Hepatocyte (in vitro differentiated cells): ENCODE measurements at regions not wholly inside any gene's neighbourhood (a gene's known extent, or its start where the extent isn't known, plus 50 kb on each side); places are given as distances from the start of the nearest gene placed in this dataset.

Experiments
- DNase-seq: peaks from one replicate; pipeline ENCODE4 v3.0.0-alpha.2; 2016; ENCODE audit warnings: low spot score
- H2AFZ ChIP-seq: fragments of 200-600 bp; sonication (generic); 2 replicates; pipeline ENCODE4 v1.6.0; 2016; ENCODE audit warnings: antibody characterized with exemption, mild to moderate bottlenecking
- H3K27ac ChIP-seq: fragments of 200-600 bp; sonication (generic); 2 replicates; pipeline ENCODE4 v1.5.1; 2016; ENCODE audit warnings: mild to moderate bottlenecking
- H3K27me3 ChIP-seq: fragments of 200-600 bp; sonication (generic); 2 replicates; pipeline ENCODE4 v1.6.1; 2016
- H3K36me3 ChIP-seq: fragments of 200-600 bp; sonication (generic); replicated peaks from 2 replicates; pipeline ENCODE4 v1.5.1; 2016; ENCODE audit warnings: low read depth; ENCODE audit not compliant: insufficient read depth
- H3K4me1 ChIP-seq: fragments of 200-600 bp; sonication (generic); 2 replicates; pipeline ENCODE4 v1.5.1; 2016; ENCODE audit warnings: mild to moderate bottlenecking, moderate library complexity; ENCODE audit not compliant: insufficient read depth
- H3K4me2 ChIP-seq: fragments of 200-600 bp; sonication (generic); 2 replicates; pipeline ENCODE4 v1.6.0; 2016
- H3K4me3 ChIP-seq: fragments of 200-600 bp; sonication (generic); 2 replicates; pipeline ENCODE4 v1.5.1; 2016; ENCODE audit warnings: mild to moderate bottlenecking
- H3K79me2 ChIP-seq: fragments of 200-600 bp; sonication (generic); 2 replicates; pipeline ENCODE4 v1.6.0; 2017; ENCODE audit warnings: mild to moderate bottlenecking
- H3K9me2 ChIP-seq: fragments of 200-600 bp; sonication (generic); replicated peaks from 2 replicates; pipeline ENCODE4 v1.6.0; 2017; ENCODE audit warnings: mild to moderate bottlenecking; ENCODE audit not compliant: insufficient read depth
- H3K9me3 ChIP-seq: fragments of 200-600 bp; sonication (generic); 2 replicates; pipeline ENCODE4 v1.5.1; 2016; ENCODE audit warnings: low read depth, mild to moderate bottlenecking
- H4K20me1 ChIP-seq: fragments of 200-600 bp; sonication (generic); 2 replicates; pipeline ENCODE4 v1.6.0; 2016; ENCODE audit warnings: mild to moderate bottlenecking; ENCODE audit not compliant: insufficient read depth, poor library complexity, severe bottlenecking
- EZH2 ChIP-seq: fragments of 200-600 bp; sonication (generic); IDR thresholded peaks from 2 replicates; pipeline ENCODE4 v1.6.1; 2016; ENCODE audit warnings: antibody characterized with exemption, mild to moderate bottlenecking, borderline replicate concordance
- EZH2phosphoT487 ChIP-seq: fragments of 200-600 bp; sonication (generic); IDR thresholded peaks from one replicate; pipeline ENCODE4 v1.6.1; 2018; ENCODE audit warnings: antibody characterized with exemption, mild to moderate bottlenecking, low read depth, moderate library complexity; ENCODE audit not compliant: unreplicated experiment, severe bottlenecking
- WGBS: methylation state at CpG from one replicate; pipeline ENCODE4 v1.1.6; 2016; ENCODE audit warnings: low lambda C conversion rate; ENCODE audit errors: missing lambda C conversion rate; 5-methylcytosine and 5-hydroxymethylcytosine counted together
- TF ChIP-seq, protein P1 (sequence below): fragments of 200-600 bp; sonication (generic); IDR thresholded peaks from 2 replicates; pipeline ENCODE4 v1.5.1; 2016; ENCODE audit warnings: antibody characterized with exemption, mild to moderate bottlenecking; ENCODE audit not compliant: poor library complexity

DNA sequence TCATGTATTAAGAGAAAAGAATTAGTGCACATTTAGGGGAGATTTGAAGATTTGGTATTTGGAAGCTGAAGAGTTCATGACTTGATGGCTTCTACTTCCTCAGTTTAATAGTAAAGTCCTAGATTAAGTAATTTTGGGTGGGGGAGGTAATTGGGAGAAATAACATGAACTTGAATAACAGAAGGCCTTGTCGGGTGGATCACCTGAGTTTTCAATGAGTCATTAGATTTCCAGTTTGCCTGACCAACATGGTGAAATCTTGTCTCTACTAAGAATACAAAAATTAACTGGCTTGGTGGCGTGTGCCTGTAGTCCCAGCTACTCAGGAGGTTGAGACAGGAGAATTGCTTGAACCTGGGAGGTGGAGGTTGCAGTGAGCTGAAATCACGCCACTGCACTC, 181.0 kb downstream of the GJA1 start:
- 96% methylated on average over 3 of the region's 3 CpGs for WGBS
- Histone ChIP-seq H3K9me2 (no peaks in the 10 kb centered on the region), H3K9me3 (no peaks in the 10 kb centered on the region), H4K20me1 (no peaks in the 10 kb centered on the region), H3K4me1 (no peaks in the 10 kb centered on the region), H3K4me2 (no peak overlapping the region), H3K27me3 (no peaks in the 10 kb centered on the region), H3K27ac (no peak overlapping the region), H3K79me2 (no peaks in the 10 kb centered on the region), H3K4me3 (no peak overlapping the region), H3K36me3 (no peaks in the 10 kb centered on the region), H2AFZ (no peak overlapping the region)
- no peak for DNase-seq
- TF ChIP-seq, protein P1, sequence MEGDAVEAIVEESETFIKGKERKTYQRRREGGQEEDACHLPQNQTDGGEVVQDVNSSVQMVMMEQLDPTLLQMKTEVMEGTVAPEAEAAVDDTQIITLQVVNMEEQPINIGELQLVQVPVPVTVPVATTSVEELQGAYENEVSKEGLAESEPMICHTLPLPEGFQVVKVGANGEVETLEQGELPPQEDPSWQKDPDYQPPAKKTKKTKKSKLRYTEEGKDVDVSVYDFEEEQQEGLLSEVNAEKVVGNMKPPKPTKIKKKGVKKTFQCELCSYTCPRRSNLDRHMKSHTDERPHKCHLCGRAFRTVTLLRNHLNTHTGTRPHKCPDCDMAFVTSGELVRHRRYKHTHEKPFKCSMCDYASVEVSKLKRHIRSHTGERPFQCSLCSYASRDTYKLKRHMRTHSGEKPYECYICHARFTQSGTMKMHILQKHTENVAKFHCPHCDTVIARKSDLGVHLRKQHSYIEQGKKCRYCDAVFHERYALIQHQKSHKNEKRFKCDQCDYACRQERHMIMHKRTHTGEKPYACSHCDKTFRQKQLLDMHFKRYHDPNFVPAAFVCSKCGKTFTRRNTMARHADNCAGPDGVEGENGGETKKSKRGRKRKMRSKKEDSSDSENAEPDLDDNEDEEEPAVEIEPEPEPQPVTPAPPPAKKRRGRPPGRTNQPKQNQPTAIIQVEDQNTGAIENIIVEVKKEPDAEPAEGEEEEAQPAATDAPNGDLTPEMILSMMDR, result no peak
- TF ChIP-seq EZH2phosphoT487, result no peak
- no peak for TF ChIP-seq EZH2

DNA sequence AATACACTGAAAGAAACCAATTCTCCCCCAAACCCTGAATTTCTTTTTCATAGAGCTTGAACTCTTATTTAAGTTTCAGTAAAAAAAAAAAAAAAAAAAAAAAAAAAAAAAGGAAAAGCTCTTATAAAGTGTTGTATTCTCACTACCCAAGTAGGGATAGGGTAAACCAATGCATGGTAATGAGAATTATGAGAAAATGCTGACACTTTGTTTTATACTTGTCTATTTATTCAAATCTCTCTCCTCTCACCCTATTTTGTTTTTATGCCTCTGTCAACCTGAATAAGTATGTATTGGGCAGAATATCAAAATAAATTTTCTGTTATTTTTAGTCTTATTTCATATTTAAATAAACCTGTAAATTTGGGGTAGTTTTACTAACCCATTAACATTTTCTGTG, 181.9 kb downstream of the GJA1 start:
- TF ChIP-seq EZH2phosphoT487, result no peak
- no peak for TF ChIP-seq EZH2
- TF ChIP-seq, protein P1, result no peak
- DNase-seq, result no peak
- H3K4me3 ChIP-seq, result no peak overlapping the region
- no peaks in the 10 kb centered on the region for H4K20me1 ChIP-seq
- no peaks in the 10 kb centered on the region for H3K27me3 ChIP-seq
- no peaks in the 10 kb centered on the region for H3K9me3 ChIP-seq
- H3K9me2 ChIP-seq, result no peaks in the 10 kb centered on the region
- no peaks in the 10 kb centered on the region for H3K36me3 ChIP-seq
- no peak overlapping the region for H3K27ac ChIP-seq
- no peak overlapping the region for H3K4me2 ChIP-seq
- no peaks in the 10 kb centered on the region for H3K79me2 ChIP-seq
- H2AFZ ChIP-seq, result no peak overlapping the region
- H3K4me1 ChIP-seq, result no peaks in the 10 kb centered on the region

DNA sequence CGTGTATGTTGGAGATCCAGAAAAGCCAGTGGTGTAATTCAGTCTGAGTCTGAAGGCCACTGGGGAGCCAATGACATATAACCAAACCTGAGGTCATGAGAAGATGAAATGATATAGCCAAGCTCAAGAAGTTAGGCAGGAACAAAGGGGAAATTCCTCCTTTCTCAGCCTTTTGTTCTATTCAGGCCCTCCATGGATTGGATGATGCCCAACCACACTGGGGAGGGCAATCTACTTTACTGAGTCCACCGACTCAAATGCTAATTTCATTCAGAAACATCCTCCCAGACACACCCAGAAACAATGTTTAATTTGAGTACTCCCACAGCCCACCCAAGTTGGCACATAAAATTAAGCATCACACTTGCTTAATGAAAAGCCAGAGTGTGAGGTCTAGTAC, 183.6 kb downstream of the GJA1 start:
- no peaks in the 10 kb centered on the region for H3K9me3 ChIP-seq
- H3K4me3 ChIP-seq, result no peak overlapping the region
- H3K4me1 ChIP-seq, result no peaks in the 10 kb centered on the region
- H3K4me2 ChIP-seq, result no peak overlapping the region
- WGBS, result 61% methylated on average over 2 of the region's 2 CpGs
- H3K27me3 ChIP-seq, result no peaks in the 10 kb centered on the region
- DNase-seq, result no peak
- H3K79me2 ChIP-seq, result no peaks in the 10 kb centered on the region
- H2AFZ ChIP-seq, result no peak overlapping the region
- H3K27ac ChIP-seq, result no peak overlapping the region
- no peaks in the 10 kb centered on the region for H4K20me1 ChIP-seq
- H3K36me3 ChIP-seq, result no peaks in the 10 kb centered on the region
- no peaks in the 10 kb centered on the region for H3K9me2 ChIP-seq
- TF ChIP-seq, protein P1, result no peak
- TF ChIP-seq EZH2 (no peak), EZH2phosphoT487 (no peak)

DNA sequence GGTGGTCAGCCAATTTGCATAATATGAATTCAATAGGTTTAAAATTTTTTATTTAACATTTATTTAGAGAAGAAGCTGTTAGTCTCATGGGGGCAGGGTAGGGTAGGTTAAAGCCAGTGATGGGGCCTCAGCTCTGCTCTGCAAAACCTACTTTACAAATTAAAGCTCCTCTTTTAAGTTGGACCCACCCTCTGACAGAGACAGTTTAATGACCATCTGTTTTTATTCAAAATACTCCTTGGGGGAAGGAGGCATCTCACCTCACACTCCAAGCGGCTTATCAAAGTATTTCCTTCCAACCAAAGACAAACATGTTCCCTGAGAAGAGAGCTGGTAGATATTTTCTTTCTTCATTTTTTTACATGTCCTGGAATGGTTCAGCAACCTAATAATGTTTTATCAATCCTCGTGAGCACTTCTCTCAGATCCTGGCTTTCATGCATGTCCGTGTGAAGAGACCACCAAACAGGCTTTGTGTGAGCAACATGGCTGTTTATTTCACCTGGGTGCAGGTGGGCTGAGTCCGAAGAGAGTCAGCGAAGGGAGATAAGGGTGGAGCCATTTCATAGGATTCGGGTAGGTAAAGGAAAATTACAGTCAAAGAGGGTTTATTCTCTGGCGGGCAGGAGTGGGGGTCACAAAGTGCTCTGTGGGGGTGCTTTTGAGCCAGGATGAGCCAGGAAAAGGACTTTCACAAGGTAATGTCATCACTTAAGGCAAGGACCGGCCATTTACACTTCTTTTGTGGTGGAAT, 184.7 kb downstream of the GJA1 start:
- Histone ChIP-seq H3K4me2 (no peak overlapping the region), H3K4me3 (no peak overlapping the region), H3K79me2 (no peaks in the 10 kb centered on the region), H3K9me3 (no peaks in the 10 kb centered on the region), H3K4me1 (no peaks in the 10 kb centered on the region), H3K36me3 (no peaks in the 10 kb centered on the region), H3K27me3 (no peaks in the 10 kb centered on the region), H4K20me1 (no peaks in the 10 kb centered on the region), H2AFZ (no peak overlapping the region), H3K27ac (no peak overlapping the region), H3K9me2 (no peaks in the 10 kb centered on the region)
- no peak for DNase-seq
- TF ChIP-seq EZH2 (no peak), EZH2phosphoT487 (no peak)
- TF ChIP-seq, protein P1, result no peak
- WGBS, result 46% methylated on average over 7 of the region's 8 CpGs
